ENCODE measurements at regions not wholly inside any gene's neighbourhood (a gene's known extent, or its start where the extent isn't known, plus 50 kb on each side); places are given as distances from the start of the nearest gene placed in this dataset.

DNA sequence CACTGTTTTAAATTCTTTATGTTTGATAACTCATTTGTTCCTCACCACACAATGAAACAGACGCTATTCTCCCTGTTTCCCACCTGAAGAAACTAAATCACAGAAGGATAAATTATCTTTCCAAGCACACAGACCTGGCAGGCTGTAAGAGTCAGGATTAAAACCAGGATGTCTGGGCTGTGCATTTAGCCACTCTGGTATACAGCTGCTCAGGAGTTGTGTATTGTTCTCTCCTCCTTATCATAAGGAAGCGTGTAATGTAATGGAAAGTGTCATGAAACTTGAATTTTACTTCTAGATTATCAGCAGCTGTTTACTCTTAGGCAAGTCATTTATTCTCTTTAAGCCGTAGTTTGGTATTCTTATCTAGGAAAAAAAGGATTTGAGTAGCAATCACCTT, 154.8 kb upstream of the LRIG3 start:
- TF ChIP-seq, protein P1, sequence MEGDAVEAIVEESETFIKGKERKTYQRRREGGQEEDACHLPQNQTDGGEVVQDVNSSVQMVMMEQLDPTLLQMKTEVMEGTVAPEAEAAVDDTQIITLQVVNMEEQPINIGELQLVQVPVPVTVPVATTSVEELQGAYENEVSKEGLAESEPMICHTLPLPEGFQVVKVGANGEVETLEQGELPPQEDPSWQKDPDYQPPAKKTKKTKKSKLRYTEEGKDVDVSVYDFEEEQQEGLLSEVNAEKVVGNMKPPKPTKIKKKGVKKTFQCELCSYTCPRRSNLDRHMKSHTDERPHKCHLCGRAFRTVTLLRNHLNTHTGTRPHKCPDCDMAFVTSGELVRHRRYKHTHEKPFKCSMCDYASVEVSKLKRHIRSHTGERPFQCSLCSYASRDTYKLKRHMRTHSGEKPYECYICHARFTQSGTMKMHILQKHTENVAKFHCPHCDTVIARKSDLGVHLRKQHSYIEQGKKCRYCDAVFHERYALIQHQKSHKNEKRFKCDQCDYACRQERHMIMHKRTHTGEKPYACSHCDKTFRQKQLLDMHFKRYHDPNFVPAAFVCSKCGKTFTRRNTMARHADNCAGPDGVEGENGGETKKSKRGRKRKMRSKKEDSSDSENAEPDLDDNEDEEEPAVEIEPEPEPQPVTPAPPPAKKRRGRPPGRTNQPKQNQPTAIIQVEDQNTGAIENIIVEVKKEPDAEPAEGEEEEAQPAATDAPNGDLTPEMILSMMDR (IDR thresholded peaks at IDR 0.05): no peak
- TF ChIP-seq POLR2A (IDR thresholded peaks at IDR 0.05): no peak
